ENCODE measurements at regions not wholly inside any gene's neighbourhood (a gene's known extent, or its start where the extent isn't known, plus 50 kb on each side); places are given as distances from the start of the nearest gene placed in this dataset.

DNA sequence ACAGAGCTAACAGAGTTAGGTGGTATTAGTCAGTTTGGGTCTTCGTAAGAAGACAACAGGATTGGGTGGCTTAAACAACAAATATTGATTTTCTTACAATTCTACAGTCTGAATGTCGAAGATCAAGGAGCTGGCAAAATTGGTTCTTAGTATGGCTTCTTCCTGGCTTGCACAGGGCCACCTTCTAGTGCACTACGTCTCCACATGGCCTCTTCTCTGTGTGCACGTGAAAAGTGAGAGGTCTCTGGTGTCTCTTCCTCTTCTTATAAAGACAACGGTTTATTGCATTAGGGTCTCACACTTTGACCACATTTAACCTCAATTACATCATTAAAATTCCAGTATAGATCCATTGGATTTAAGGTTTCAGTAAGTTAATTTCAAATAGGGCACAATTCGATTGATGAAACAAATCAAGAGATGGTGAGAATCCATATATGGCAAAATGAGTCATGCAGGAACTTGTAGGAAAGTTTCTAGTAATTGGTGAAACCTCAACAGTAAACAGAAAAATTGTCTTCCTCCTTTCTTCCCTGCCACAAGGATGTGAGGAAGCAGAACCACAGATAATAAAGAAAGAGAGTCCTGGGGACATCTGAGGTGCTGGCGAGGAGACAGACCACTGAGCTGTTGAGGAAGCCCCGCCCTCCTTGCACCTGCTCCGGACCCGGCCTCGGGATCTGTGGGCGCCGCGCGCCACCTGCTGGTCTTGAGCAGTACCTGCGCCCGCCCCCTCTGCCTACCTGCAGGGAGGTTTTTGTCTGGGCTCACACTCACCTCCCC lies 846.7 kb downstream of the TMEM121 start:
- TF ChIP-seq, protein P1, sequence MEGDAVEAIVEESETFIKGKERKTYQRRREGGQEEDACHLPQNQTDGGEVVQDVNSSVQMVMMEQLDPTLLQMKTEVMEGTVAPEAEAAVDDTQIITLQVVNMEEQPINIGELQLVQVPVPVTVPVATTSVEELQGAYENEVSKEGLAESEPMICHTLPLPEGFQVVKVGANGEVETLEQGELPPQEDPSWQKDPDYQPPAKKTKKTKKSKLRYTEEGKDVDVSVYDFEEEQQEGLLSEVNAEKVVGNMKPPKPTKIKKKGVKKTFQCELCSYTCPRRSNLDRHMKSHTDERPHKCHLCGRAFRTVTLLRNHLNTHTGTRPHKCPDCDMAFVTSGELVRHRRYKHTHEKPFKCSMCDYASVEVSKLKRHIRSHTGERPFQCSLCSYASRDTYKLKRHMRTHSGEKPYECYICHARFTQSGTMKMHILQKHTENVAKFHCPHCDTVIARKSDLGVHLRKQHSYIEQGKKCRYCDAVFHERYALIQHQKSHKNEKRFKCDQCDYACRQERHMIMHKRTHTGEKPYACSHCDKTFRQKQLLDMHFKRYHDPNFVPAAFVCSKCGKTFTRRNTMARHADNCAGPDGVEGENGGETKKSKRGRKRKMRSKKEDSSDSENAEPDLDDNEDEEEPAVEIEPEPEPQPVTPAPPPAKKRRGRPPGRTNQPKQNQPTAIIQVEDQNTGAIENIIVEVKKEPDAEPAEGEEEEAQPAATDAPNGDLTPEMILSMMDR (IDR thresholded peaks at IDR 0.05), result no peak
- no peak for TF ChIP-seq POLR2A (IDR thresholded peaks at IDR 0.05)
